DND-41 (cell line): ENCODE measurements at regions not wholly inside any gene's neighbourhood (a gene's known extent, or its start where the extent isn't known, plus 50 kb on each side); places are given as distances from the start of the nearest gene placed in this dataset.

Source experiments
- CTCF ChIP-seq: IDR thresholded peaks from 2 replicates; pipeline ENCODE4 v1.5.1; 2012; ENCODE audit warnings: borderline replicate concordance, low read length, moderate library complexity, mild to moderate bottlenecking; ENCODE audit not compliant: poor library complexity, severe bottlenecking; ENCODE audit errors: extremely low read depth
- EZH2 ChIP-seq: IDR thresholded peaks from 3 replicates; pipeline ENCODE4 v1.6.1; 2012; ENCODE audit warnings: borderline replicate concordance, low read depth, mild to moderate bottlenecking, moderate library complexity, low read length, inconsistent platforms; ENCODE audit not compliant: severe bottlenecking

GRCh38 chr7:41886262-41886900 is 183.5 kb upstream of the INHBA start:
- no peak for TF ChIP-seq EZH2
- TF ChIP-seq CTCF = no peak
